Stimulated activated CD8-positive, alpha-beta memory T cell treated with anti-CD3 and anti-CD28 coated beads, Interleukin-4, amount 100 ng/mL, for 1 hour (primary cell): ENCODE measurements at regions not wholly inside any gene's neighbourhood (a gene's known extent, or its start where the extent isn't known, plus 50 kb on each side); places are given as distances from the start of the nearest gene placed in this dataset.

Experiments used
- DNase-seq, 2 donors: peaks; one replicate each; pipeline ENCODE4 v3.0.0-alpha.2; 2020; ENCODE audit warnings: low read depth in 2 of 2, low spot score in 1 of 2

DNA sequence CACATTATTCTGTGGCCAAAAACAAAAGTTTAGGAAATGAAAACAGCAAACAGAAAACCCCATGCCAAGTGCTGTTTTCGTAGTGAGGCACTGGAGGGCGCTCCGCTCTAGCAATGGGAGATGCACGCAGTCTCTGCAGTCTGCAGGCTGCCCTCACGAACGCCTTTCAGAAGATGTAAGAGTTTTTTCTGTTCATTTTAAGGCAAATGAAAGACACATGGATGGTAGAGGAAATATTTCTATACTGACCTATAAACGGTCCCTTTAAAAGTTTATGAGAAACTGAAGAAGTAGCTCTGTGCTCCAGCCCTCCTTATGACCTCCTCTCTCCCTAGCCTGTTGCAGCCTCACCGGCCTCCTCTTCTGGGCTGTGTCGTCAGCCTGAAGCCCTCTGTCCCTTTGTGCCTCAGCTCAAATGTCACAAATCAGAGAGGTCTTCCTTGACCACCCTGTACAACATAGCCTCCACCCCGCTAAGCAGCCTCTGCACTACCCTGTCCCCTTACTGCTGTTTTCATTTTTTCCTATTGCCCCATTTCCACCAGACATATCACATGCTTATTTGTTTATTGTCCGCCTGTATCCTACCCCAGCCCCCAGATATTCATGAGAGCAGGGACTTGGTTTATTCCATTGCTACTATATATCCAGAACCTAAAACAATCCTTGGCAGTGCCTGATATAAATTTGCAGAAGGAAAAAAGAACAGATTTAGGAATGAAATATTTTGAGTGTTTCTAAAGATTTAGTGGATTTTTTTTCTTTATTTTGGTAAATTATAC is 116.4 kb downstream of the TM9SF2 start:
- DNase-seq, result no peak

GRCh38 chr13:99614465-99614885 is 113.2 kb downstream of the TM9SF2 start:
- no peak for DNase-seq
